GM04503 (cell line): ENCODE measurements at regions not wholly inside any gene's neighbourhood (a gene's known extent, or its start where the extent isn't known, plus 50 kb on each side); places are given as distances from the start of the nearest gene placed in this dataset.

ENCODE experiments used
- DNase-seq: peaks from one replicate; pipeline ENCODE4 v3.0.0-alpha.2; 2012; ENCODE audit warnings: low read depth

GRCh38 chr7:9856668-9857067 is 1117.0 kb upstream of the PHF14 start:
- no peak for DNase-seq

GRCh38 chr7:9863545-9863944 is 1110.1 kb upstream of the PHF14 start:
- DNase-seq = no peak

GRCh38 chr7:9869151-9869550 is 1104.5 kb upstream of the PHF14 start:
- DNase-seq = no peak

GRCh38 chr7:9869566-9869965 is 1104.1 kb upstream of the PHF14 start:
- DNase-seq = no peak

GRCh38 chr7:9870674-9871073 is 1103.0 kb upstream of the PHF14 start:
- DNase-seq = no peak

- DNase-seq = no peak
Measured at GRCh38 chr7:9874182-9874581, 1099.5 kb upstream of the PHF14 start.

- no peak for DNase-seq
Measured at GRCh38 chr7:9876053-9876452, 1097.6 kb upstream of the PHF14 start.

- DNase-seq = no peak
Measured at GRCh38 chr7:9889554-9889953, 1084.1 kb upstream of the PHF14 start.

GRCh38 chr7:9890092-9890491 is 1083.6 kb upstream of the PHF14 start:
- DNase-seq = no peak

- DNase-seq = no peak
Measured at GRCh38 chr7:9891056-9891455, 1082.6 kb upstream of the PHF14 start.

GRCh38 chr7:9900339-9900738 is 1073.3 kb upstream of the PHF14 start:
- DNase-seq = no peak

- DNase-seq = no peak
Measured at GRCh38 chr7:9921326-9921725, 1052.3 kb upstream of the PHF14 start.

- no peak for DNase-seq
Measured at GRCh38 chr7:9937944-9938631, 1035.6 kb upstream of the PHF14 start.

- DNase-seq = no peak
Measured at GRCh38 chr7:9939176-9939575, 1034.5 kb upstream of the PHF14 start.

- DNase-seq = no peak
Measured at GRCh38 chr7:9945131-9945530, 1028.5 kb upstream of the PHF14 start.

- no peak for DNase-seq
Measured at GRCh38 chr7:9945857-9946256, 1027.8 kb upstream of the PHF14 start.

- no peak for DNase-seq
Measured at GRCh38 chr7:9955138-9955537, 1018.5 kb upstream of the PHF14 start.

- no peak for DNase-seq
Measured at GRCh38 chr7:9958486-9958885, 1015.2 kb upstream of the PHF14 start.

- no peak for DNase-seq
Measured at GRCh38 chr7:9960460-9960859, 1013.2 kb upstream of the PHF14 start.

- DNase-seq = no peak
Measured at GRCh38 chr7:9961161-9961922, 1012.3 kb upstream of the PHF14 start.

- no peak for DNase-seq
Measured at GRCh38 chr7:9962742-9963141, 1010.9 kb upstream of the PHF14 start.

- DNase-seq = no peak
Measured at GRCh38 chr7:9978106-9979064, 995.3 kb upstream of the PHF14 start.
